ENCODE measurements at regions not wholly inside any gene's neighbourhood (a gene's known extent, or its start where the extent isn't known, plus 50 kb on each side); places are given as distances from the start of the nearest gene placed in this dataset.
"Not testable (repeated sequence)": the region's sequence is repeated elsewhere in the genome, so short reads cannot be mapped to it uniquely, and the experiment has no call there.

DNA sequence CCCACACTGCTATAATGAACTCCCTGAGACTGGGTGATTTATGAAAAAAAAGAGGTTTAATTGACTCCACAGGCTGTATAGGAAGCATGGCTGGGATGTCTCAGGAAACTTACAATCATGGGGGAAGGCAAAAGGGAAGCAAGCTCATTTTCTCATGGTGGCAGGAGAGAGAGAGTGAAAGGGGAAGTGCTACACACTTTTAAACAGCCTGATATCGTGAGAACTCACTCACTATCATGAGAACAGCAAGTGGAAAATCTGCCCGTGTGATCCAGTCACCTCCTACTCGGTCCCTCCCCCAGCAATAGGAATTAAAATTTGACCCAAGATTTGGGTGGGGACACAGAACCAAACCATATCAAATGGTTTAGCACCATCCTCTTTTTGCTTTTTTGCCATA, 116.6 kb upstream of the CEP162 start:
- no peak for DNase-seq

DNA sequence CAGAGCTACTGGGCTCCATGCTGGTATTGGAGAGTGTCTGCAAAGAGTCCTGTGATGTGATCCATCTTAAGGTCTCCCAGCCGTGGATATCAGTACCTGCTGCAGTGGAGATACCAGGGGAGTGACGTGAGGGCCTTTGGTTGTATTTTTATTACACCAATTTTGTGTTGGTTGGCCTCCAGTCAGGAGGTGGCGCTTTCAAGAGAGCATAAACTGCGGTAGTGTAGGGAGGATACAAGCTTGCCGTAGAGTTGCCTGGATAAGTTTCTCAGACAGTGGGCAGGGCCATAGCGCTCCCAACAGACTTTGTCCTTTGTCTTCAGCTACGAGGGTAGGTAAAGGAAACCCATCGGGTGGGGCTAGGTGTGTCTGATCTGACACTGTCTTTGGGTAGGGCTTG, 113.0 kb upstream of the CEP162 start:
- DNase-seq, result no peak

DNA sequence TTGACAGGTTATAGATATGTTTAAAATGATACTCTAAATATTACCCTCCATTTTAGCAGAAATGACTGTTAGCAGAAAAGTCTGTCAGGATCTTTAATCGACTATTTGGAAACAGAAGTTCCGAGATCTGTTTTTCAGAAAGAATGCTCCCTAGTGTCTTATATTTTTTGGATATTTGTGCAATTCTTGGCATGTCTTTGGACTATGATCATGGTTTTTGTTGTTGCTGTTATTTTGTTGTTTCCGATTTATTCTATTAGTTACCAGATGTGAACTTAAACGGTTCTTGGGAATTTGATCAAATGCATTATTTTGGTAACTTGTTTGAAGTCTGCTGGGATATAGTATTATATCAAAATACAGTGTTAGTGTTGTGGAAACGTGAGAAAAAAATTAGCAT, 106.4 kb upstream of the CEP162 start:
- DNase-seq, result no peak

DNA sequence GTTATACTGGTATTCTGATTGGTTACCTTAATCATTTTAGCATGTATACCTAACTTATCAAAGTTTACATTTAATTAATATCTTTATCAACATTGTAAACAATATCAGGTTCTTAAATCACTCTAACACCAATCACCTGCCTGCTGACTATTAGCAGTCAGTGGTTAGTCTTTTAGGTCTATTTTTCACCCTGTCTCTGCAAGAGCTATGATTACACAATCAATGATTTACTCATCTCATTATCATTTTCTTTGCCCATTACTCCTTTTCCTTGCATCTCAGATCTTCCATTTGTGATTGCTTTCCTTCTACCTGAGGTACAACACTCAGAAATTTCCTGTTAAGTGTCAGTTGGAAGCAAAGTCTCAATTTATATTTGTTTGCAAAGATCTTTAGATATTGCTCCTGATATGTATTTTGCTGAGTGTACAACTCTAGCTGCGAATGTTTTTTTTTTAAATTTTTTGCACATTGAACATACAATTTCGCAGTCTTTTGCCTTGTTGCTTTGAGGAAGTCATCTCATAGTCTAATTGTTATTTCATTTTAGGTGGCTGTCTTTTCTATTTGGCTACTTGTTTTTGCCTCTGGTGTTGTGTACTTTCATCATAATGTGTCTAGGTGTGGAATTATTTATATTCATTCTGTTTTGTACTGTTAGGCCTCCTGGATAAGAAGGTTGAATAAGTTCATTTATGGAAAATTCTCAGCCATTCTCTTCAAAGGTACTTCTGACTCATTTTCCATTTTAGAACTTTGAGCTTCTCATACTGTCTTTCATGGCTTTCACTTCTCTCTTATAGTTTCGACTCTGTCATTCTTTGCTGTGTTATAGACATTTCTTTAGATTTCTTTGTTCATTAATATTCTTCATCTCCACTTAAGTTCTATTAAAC, 104.9 kb upstream of the CEP162 start:
- DNase-seq, result no peak

DNA sequence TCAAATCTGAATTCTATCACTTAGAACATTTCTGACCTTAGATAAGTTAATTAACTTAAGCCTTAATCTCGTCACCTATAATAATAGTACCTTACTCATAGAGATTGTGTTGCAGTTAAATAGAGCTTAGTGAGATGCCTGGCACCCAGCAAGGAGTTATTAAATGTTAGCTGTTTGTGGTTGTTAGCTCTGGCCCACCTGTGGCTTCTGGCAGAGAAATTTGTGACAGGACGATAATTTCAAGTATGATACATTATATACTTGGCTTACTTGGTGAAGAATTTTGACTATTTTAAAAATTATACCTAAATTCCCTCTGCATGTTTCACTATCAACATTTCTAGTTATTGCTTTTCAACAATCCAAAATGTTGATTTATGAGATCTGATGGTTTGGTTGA, 102.9 kb upstream of the CEP162 start:
- DNase-seq, result no peak

DNA sequence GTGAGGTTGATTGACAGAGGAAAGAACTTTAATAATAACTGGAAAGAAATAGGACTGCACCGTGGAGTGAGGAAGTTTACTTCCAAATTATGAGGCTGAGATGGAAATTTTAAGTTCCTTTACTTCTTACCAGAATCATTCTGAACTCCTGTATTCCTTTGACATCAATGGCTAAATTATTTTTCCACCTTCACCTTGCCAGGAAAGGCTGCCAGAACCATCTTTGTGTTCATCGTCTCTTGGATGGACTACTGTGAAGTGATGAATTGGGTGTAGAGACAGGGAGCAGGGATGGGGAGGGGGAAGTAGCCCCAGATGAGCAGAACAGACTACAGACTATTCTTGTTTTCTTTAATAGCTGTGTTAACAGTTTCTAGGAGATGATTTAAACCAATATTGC, 102.1 kb upstream of the CEP162 start:
- DNase-seq, result no peak

DNA sequence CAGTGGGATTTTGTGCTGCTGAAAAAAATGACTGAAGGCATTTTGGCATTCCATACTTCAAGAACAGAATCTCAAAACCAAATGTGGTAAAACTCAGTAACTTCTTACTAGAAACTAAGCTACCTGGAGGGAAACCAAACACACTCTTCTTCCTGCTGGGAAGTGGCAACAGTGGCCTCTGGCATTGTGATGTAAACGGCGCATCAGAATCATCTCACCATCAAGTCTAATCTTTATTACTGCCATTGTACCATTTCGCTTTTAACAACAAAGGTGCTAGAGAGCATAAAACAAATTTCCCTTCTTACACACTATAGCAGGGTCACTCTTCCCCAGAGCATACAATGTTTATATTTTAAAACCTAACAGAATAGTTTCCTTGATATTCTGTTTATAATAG, 101.6 kb upstream of the CEP162 start:
- DNase-seq, result no peak

DNA sequence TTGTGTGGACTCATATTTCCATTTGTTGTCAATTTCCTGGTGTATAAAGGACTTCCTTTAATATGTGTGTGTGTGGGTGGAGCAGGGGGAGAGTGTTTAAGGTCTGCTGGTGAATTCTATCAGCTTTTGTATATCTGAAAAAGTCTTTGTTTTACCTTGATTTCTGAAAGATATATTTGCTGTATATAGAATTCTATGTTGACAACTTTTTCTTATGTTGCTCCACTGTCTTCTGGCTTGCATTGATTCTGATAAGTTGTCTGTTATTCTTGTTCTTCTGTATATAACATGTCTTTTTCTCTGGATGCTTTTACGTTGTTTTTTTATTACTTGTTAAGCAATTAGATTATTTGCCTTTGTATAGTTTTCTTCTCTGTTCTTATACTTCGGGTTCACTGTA, 90.0 kb upstream of the CEP162 start:
- no peak for DNase-seq

DNA sequence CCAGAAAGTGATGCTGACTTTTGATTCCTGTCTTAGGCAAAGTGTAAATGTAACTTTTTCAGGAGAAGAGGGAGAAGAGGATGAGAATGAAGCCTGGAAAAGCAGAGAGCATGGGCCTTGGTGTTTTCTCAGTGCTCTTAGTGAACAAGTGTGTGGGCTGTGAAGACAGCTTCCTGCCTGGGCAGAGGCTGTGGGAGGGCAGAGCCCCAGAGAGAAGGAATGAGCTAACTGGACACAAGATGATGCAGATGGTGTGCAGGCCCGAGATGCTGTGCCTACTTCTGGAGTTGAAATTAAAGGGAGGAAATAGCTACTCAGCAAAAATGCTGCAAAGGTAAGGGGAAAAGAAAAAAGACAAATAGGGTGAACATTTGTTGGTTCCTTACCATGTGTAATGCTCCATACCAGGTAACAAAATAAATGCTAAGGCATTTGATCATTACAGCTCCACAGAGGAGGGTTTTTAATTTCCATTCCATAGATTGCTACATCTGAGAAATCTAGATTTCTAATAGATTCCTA, 87.0 kb upstream of the CEP162 start:
- no peak for DNase-seq

DNA sequence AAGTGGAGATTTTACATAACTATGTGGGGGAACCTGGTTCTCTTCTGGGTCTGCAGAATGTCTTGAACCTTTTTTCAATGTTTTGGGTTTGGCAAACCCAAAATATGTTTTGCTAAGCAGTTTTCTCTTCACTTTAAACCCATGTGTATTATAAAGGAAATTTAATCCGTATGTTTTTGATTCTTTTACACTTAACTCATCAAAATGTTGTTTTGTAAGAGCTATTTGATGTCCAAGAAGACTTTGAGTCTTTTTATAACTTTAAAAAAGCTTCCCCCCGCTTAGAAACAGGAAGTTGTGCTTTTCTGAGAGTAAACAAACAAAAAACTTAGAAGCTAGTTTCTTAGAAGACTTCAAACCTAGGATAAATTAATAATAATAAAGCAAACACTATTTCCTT, 81.9 kb upstream of the CEP162 start:
- DNase-seq, result no peak

DNA sequence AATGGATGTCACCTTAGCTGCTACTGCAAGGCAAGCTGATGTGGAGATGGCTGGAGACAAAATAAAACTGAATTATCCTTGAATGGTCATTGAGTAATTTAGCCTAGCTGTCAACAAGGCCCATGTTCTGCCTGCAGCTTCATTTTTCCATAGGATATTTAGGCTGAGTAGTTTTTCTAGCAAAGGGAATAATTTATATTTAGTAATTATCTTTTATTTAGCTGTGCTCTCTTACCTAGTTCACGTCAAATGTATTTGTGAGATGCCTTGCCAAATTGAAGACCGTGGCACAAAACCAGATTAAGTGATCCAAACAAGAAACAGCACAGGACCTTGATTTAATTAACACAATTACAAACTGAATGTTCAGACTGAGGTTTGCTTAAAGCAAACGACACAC, 77.4 kb upstream of the CEP162 start:
- DNase-seq, result no peak

DNA sequence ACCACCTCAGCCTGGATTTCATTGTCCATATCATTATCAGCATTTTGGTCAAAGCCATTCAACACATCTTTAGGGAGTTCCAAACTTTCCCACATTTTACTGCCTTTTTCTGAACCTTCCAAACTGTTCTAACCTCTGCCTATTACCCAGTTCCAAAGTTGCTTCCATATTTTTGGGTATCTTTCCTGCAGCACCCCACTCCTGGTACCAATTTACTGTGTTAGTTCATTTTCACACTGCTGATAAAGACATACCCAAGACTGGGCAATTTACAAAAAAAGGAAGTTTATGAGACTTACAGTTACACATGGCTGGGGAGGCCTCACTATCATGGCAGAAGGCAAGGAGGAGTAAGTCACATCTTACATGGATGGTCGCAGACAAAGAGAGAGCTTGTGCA, 63.6 kb upstream of the CEP162 start:
- not testable (repeated sequence) for DNase-seq

DNA sequence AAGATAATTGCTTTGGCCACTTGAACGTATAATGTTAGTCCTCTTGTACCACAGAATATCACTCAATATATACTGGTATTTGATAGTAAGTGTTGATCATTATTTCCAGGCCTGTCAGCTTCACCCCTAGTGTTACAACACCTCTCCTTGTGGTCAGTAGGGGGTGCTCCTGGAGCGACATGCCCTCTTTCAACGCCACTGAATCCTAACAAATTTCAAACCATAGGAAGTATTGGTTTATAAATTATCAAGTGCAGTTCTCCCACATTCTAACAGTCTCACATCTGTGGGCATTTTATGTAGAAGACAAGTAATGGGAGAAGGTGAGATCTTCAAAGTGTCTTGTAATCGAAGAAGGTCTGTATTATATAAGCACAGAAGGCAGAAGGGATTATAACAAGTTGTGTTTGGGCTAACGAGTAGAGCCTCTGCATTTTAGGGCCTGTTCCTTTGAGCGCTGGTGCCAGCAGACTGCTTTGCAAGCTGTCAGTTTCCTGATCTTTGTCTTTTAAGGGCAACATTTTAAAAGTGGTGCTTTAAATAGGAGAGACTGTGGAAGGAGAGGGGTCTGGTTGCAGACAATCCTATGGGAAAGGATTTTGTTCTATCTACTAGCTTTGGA, 57.1 kb upstream of the CEP162 start:
- no peak for DNase-seq

DNA sequence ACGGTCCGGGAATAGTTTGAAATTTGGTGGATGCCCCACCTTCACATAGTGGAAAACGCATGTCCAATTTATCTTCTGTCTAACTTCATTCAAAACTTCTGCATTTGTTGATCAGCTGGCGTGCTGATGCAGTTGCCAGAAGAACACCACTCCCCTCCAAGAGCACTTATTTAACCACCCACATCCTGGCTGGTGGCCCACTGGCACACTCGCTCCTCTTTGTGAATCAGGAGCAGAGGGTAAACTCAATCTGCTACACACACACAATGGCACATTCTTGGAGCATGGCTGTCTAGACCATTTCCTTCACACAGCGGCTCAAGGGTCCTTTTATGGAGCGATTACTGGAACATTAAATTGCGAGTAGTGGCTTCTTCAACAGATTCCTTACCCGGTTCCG, 55.1 kb upstream of the CEP162 start:
- DNase-seq, result no peak

DNA sequence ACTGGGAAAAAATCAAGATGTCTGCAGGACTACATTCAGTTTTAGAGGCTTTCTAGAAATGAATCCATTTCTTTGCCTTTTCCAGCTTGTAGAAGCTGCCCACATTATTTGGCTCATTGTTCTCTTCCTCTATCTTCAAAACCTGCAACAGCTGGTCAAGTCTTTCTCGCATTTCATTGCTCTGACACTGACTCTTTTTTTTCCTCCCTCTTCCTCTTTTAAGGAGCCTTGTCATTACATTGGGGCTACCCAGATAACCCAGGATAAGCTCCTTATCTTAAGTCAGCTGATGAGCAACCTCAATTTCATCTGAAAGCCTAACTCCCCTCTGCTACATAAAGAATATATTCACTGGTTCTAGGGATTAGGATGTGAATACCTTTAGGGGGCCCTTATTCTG, 53.2 kb upstream of the CEP162 start:
- no peak for DNase-seq

DNA sequence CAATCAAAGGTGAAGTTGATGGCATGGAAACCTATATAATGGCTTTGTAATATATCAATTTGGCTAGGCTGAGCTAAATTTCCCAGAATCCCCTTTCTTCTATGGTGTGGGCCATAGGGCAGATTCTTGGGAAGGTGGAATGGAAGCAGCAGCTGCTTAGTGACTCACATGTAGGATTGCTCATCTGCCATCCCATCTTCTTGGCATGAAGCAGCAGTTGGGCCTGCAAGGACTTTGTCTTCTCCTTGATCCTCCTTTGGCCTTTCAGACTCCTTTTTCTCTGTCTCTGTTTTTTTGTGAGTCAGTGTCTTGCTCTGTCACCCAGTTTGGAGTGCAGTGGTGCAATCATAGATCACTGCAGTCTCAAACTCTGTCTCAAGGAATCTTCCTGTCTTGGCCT, 52.6 kb upstream of the CEP162 start:
- no peak for DNase-seq

DNA sequence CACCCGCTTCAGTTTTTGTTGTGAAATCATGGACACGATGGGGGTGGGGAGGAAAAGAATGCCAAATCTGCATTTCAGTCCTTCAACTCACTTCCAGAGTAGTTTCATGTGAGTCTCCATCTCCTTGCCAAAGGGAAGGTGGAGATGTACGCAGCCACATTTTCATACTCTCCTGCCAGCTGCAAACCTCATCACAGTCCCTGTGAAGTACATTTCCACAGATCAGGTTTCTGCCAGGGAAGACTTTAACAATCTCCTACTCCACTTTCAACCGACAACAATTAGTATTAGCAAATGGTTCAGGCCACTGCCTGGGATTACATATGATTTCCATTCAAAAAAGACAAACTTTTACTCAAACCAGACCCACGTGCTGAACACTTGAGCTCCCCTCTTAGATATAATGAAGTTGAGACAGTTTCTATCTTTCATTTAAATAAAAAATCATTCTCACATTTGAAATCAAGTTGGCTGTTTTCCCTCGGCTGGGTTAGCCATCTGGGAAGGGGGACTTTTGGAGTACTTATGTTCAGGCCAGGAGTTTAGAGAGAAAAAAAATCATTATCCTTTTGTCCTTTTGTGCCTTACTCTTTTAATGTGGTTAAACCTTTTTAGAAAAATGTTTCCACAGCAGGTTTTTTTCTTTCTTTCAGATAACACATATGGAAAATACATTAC, 51.0 kb upstream of the CEP162 start:
- DNase-seq, result no peak

Data from kidney glomerular epithelial cell (primary cell).